ENCODE measurements at regions not wholly inside any gene's neighbourhood (a gene's known extent, or its start where the extent isn't known, plus 50 kb on each side); places are given as distances from the start of the nearest gene placed in this dataset.
"Not testable (repeated sequence)": the region's sequence is repeated elsewhere in the genome, so short reads cannot be mapped to it uniquely, and the experiment has no call there.

GRCh38 chr4:158958489-158959270 lies 144.2 kb upstream of the RAPGEF2 start:
- no peak for DNase-seq

- DNase-seq: no peak
Measured at GRCh38 chr4:158962393-158962792, 140.5 kb upstream of the RAPGEF2 start.

- not testable (repeated sequence) for DNase-seq
Measured at GRCh38 chr4:158963282-158963681, 139.6 kb upstream of the RAPGEF2 start.

GRCh38 chr4:158964114-158964727 lies 138.7 kb upstream of the RAPGEF2 start:
- DNase-seq: no peak

- no peak for DNase-seq
Measured at GRCh38 chr4:158964728-158965124, 138.2 kb upstream of the RAPGEF2 start.

- no peak for DNase-seq
Measured at GRCh38 chr4:158965226-158965625, 137.7 kb upstream of the RAPGEF2 start.

GRCh38 chr4:158966091-158966490 lies 136.8 kb upstream of the RAPGEF2 start:
- DNase-seq: no peak

- DNase-seq: no peak
Measured at GRCh38 chr4:158968961-158969360, 133.9 kb upstream of the RAPGEF2 start.

- DNase-seq: no peak
Measured at GRCh38 chr4:158970812-158971211, 132.1 kb upstream of the RAPGEF2 start.

GRCh38 chr4:158974438-158974837 lies 128.4 kb upstream of the RAPGEF2 start:
- DNase-seq: not testable (repeated sequence)

GRCh38 chr4:158980711-158981110 lies 122.2 kb upstream of the RAPGEF2 start:
- not testable (repeated sequence) for DNase-seq

- DNase-seq: no peak
Measured at GRCh38 chr4:158991534-158992155, 111.2 kb upstream of the RAPGEF2 start.

GRCh38 chr4:158993891-158994290 lies 109.0 kb upstream of the RAPGEF2 start:
- no peak for DNase-seq

GRCh38 chr4:158995040-158995439 lies 107.8 kb upstream of the RAPGEF2 start:
- no peak for DNase-seq

- DNase-seq: no peak
Measured at GRCh38 chr4:158995965-158996364, 106.9 kb upstream of the RAPGEF2 start.

- DNase-seq: no peak
Measured at GRCh38 chr4:158996669-158997074, 106.2 kb upstream of the RAPGEF2 start.

GRCh38 chr4:158997660-158998349 lies 105.1 kb upstream of the RAPGEF2 start:
- DNase-seq: no peak

GRCh38 chr4:158998624-158999023 lies 104.3 kb upstream of the RAPGEF2 start:
- no peak for DNase-seq

- no peak for DNase-seq
Measured at GRCh38 chr4:158999166-158999682, 103.7 kb upstream of the RAPGEF2 start.

GRCh38 chr4:158999849-159000248 lies 103.0 kb upstream of the RAPGEF2 start:
- DNase-seq: no peak

GRCh38 chr4:159002950-159003349 lies 99.9 kb upstream of the RAPGEF2 start:
- DNase-seq: no peak

- no peak for DNase-seq
Measured at GRCh38 chr4:159003420-159004253, 99.2 kb upstream of the RAPGEF2 start.

Measured in stimulated activated CD4-positive, alpha-beta T cell treated with anti-CD3 and anti-CD28 coated beads, Interleukin-15, amount 100 ng/mL, for 24 hours (primary cell).